NCI-H526 (cell line): ENCODE measurements at regions not wholly inside any gene's neighbourhood (a gene's known extent, or its start where the extent isn't known, plus 50 kb on each side); places are given as distances from the start of the nearest gene placed in this dataset.
"Not testable (repeated sequence)": the region's sequence is repeated elsewhere in the genome, so short reads cannot be mapped to it uniquely, and the experiment has no call there.

ENCODE experiments used
- DNase-seq, 2 experiments: peaks; one replicate each; lab custom pipeline; 2025; lab: John Stamatoyannopoulos, UW

DNA sequence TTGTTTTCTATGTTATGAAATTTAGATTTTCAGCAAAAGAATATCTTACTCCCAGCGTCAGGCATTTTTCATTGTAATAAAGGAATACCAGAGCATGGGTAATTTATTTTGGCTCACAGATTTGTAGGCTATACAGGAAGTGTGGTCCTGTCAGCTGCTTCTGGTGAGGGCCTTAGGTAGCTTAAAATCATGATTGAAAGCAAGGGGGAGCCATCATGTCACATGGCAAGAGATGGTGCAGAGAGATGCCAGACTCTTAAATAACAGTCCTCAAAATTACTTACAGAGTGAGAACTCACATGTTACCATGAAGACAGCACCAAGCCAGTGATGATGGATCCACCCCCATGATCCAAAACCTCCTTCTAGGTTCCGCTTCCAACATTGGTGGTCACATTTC, 825.0 kb upstream of the CHORDC1 start:
- DNase-seq = no peak

DNA sequence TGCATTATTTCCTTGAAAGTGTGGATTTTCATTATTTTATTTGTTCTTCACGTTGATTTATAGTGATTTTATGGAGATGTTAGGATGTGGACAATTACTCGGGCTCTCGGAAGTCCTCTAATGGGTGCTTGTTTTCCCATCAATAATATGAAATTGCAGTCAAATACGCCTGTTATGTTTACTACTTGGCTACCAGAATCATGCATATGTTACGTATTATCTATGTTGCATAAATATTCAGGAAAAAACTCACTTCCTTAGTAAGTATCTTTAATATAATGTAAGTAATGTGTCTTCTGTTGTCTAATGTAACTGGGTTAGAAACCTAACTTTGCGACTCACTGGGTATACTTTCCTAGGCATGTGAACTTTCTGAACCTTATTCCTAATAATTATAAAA, 823.4 kb upstream of the CHORDC1 start:
- no peak for DNase-seq

DNA sequence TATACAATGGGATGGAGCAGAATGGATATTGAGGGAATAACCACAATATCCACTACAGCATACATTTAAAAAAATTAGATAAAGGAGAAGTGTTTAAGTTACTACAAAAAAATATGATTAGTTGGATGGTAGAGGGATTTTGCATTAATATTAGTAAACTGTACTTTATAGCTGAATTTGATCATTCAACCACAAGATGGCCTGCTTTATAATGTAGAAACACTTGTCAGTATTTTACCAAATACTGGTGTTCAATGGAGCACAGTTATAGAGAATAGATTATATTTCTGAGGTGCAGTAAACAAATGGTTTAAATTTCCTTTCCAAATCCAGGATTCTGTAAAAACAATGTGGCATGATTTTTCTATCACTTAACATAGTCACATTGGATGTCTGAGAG, 818.8 kb upstream of the CHORDC1 start:
- DNase-seq = no peak

DNA sequence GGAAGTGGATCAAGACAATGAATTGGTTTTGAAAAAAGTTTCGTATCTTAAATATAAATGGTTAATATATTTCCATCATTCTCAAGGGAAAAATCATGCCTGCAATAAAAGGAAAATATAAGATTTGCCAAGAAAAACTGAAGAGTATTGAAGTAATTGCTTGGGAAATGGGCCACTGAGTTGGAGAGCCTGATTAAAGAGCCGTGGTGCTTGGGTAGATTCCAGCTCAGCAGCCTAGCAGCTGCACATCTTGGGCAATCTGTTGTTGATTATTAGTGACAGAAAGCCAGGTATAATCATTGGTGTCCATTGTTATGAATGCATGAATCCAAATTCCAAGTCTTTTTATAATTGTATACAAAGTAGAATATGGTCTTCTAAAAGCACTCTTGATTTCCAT, 800.9 kb upstream of the CHORDC1 start:
- no peak for DNase-seq

GRCh38 chr11:91011503-91011902, 788.7 kb upstream of the CHORDC1 start:
- no peak for DNase-seq

- DNase-seq = no peak
Observed at GRCh38 chr11:91005458-91005857, 782.6 kb upstream of the CHORDC1 start.

GRCh38 chr11:90997241-90997640, 774.4 kb upstream of the CHORDC1 start:
- DNase-seq = no peak

- not testable (repeated sequence) for DNase-seq
Observed at GRCh38 chr11:90972159-90972558, 749.3 kb upstream of the CHORDC1 start.

DNA sequence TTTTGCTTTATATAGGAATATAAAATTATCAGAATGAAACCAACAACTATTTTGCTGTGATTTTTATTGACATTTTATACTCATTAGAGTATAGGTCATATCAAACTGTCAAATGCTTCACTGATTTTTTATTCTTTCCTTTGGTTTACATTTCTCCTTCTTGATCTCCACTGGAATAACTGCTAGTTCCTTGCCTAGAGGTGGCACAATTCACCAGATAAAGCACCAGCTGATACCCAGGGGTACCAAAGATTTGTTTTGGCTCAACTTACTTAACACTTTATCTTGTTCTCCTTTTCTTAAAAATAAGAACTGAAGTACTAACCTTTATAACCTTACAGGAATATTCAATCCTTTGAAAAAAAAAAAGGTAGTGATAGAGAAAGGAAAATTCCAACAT, 725.1 kb upstream of the CHORDC1 start:
- DNase-seq = no peak

- DNase-seq = no peak
Observed at GRCh38 chr11:90930252-90930651, 707.4 kb upstream of the CHORDC1 start.

GRCh38 chr11:90919332-90919731, 696.5 kb upstream of the CHORDC1 start:
- no peak for DNase-seq

DNA sequence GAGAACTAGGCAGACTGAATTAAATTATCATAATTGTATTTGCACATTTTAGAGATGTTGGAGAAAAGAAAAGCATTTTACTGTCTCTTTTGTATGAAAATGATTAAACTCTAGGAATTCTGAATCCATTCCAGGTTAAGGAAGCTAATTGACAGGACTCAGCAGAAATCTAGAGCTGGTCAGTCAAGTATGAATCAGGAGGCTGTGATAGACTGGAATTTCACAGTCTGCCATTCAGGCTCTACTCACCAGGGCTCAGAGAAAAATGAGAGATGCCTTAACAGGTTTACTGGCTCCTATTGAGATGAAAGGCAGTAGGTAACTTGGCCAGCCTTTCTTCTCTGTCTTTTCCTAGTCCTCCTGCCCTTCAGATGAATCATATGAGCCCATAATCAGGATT, 693.9 kb upstream of the CHORDC1 start:
- no peak for DNase-seq

GRCh38 chr11:90913131-90913668, 690.4 kb upstream of the CHORDC1 start:
- DNase-seq = no peak

DNA sequence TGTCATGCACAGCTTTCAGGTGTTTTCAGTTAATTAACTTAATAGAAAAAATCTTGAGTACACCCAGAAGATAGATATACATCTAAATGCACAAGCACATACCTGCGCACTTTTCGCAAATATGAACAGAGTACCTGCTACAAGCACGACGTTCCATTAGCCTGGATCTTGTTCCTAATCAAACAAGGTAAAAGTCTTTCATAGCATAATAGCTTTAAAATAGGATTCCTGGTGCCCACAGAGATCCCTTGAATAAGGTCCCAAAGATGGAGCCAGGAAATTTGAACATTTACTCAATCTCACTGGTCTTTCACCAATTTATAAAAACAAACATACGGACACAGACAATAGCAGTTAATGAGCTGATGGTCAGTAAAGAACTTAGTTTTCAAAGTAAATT, 689.8 kb upstream of the CHORDC1 start:
- no peak for DNase-seq

GRCh38 chr11:90911192-90911591, 688.3 kb upstream of the CHORDC1 start:
- no peak for DNase-seq

- DNase-seq = no peak
Observed at GRCh38 chr11:90908074-90908473, 685.2 kb upstream of the CHORDC1 start.

DNA sequence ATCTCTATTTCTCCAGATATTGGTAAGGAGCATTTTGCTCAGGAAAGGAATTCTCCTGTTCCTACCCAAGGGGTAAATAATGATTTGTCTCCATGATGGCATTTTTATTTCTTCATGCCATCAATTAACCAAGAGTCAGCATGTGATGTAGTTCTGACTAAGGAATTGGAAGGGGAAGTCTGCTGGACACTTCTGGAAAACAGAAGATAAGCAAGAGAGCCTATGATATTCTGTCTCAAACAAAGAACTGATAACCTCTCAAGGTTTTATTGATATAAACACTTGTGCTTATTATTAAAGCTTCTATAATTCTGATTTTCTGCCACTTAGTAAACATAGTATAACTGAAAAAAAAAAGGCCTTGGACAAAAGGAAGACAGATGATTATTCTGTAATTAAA, 673.0 kb upstream of the CHORDC1 start:
- DNase-seq = no peak

GRCh38 chr11:90890347-90890746, 667.5 kb upstream of the CHORDC1 start:
- no peak for DNase-seq

GRCh38 chr11:90884181-90884580, 661.3 kb upstream of the CHORDC1 start:
- no peak for DNase-seq

GRCh38 chr11:90874986-90875385, 652.1 kb upstream of the CHORDC1 start:
- DNase-seq = no peak

DNA sequence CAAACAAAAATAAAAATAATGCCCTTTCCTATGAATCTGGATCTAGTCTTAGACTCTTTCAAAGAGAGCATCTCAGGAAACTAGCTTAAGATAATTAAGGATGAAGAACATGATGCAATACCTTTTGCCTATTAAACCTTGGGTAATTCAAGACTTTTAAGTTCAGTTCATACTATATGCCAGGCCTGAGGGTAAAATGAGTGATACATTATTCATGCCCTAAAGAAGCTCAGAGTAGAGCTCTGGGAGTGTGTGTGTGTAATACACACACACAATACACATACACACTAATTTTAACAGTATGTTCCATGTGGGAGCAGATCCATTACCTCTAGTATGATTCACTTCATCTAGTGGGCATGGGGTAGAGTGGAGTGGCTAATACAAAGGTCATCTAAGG, 651.4 kb upstream of the CHORDC1 start:
- DNase-seq = no peak

GRCh38 chr11:90867416-90867815, 644.6 kb upstream of the CHORDC1 start:
- no peak for DNase-seq

GRCh38 chr11:90856790-90857189, 633.9 kb upstream of the CHORDC1 start:
- DNase-seq = no peak

GRCh38 chr11:90855531-90855930, 632.7 kb upstream of the CHORDC1 start:
- DNase-seq = no peak

DNA sequence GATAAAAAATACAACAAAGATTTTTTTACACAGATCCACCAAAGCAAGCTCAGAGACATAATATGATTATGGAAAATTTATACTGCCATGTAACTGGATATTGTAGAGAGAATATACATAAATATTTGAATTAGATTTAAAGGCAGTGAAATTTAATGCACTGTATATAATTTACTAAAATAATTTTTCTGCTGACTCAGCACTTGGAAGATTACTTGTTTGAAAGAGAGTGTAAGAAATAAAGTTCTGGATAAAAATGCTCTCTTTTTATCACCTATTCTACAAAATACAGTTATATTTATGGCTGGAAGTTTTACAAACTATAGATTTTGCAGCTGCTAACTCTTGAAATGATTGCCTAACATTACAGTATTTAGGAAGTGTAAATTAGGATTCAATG, 628.3 kb upstream of the CHORDC1 start:
- DNase-seq = peak; percentile 54 to 60
